ENCODE measurements at regions not wholly inside any gene's neighbourhood (a gene's known extent, or its start where the extent isn't known, plus 50 kb on each side); places are given as distances from the start of the nearest gene placed in this dataset.

GRCh38 chr13:40259899-40260298, 406.5 kb downstream of the FOXO1 start:
- Histone ChIP-seq H3K4me3 (ENCODE audit: insufficient read depth, low read depth, low read length) (no peak overlapping the region), H3K36me3 (replicated peaks; ENCODE audit: control insufficient read depth, insufficient read depth, low read length) (no peaks in the 10 kb centered on the region), H3K27me3 (ENCODE audit: control insufficient read depth, insufficient read depth, low read length) (no peaks in the 10 kb centered on the region)
- DNase-seq, result no peak

DNA sequence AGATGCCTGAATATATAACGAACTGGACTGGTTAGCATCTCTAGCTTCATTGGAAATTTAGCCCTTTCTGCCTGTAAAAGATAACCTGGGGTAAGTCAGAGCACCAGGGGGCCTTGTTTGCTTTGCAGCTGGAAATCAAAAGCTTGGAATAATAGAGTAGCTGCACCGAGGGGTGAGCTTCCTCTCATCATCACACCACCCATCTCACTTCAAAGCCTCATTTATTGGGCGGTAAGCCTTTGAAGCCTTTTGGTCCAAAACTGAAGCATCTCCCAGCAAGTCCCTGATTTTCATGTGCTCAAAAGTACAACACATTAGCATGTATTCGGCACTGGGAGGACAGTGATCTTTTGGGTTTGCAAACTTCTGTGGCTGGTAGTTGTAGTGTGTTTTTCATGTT, 405.1 kb downstream of the FOXO1 start:
- Histone ChIP-seq H3K36me3 (replicated peaks; ENCODE audit: control insufficient read depth, insufficient read depth, low read length) (no peaks in the 10 kb centered on the region), H3K27me3 (ENCODE audit: control insufficient read depth, insufficient read depth, low read length) (no peaks in the 10 kb centered on the region), H3K4me3 (ENCODE audit: insufficient read depth, low read depth, low read length) (no peak overlapping the region)
- no peak for DNase-seq

DNA sequence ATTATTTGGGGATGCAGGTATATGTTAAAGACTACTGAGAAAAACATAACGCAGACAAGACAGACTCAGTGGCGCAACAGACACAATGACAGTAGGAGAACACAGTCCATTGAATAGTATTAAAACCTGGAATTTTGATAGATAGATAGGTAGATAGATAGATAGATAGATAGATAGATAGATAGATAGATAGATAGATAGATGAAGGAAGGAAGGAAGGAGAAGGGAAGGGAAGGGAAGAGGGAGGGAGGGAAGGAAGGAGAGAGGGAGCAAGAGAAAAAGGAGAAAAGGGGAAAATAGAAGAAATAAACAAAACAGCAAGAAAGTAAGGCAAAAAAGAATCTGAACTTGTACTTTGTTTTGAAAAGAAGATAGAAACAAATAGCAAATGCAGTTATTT, 404.5 kb downstream of the FOXO1 start:
- H3K4me3 ChIP-seq (ENCODE audit: insufficient read depth, low read depth, low read length), result no peak overlapping the region
- no peaks in the 10 kb centered on the region for H3K36me3 ChIP-seq (replicated peaks; ENCODE audit: control insufficient read depth, insufficient read depth, low read length)
- no peaks in the 10 kb centered on the region for H3K27me3 ChIP-seq (ENCODE audit: control insufficient read depth, insufficient read depth, low read length)
- DNase-seq, result no peak

- no peak overlapping the region for H3K4me3 ChIP-seq (ENCODE audit: insufficient read depth, low read depth, low read length)
- no peaks in the 10 kb centered on the region for H3K36me3 ChIP-seq (replicated peaks; ENCODE audit: control insufficient read depth, insufficient read depth, low read length)
- H3K27me3 ChIP-seq (ENCODE audit: control insufficient read depth, insufficient read depth, low read length), result no peaks in the 10 kb centered on the region
- no peak for DNase-seq
These were observed 397.4 kb downstream of the FOXO1 start for GRCh38 chr13:40269086-40269485.

GRCh38 chr13:40270726-40271125, 395.7 kb downstream of the FOXO1 start:
- DNase-seq, result no peak
- no peaks in the 10 kb centered on the region for H3K36me3 ChIP-seq (replicated peaks; ENCODE audit: control insufficient read depth, insufficient read depth, low read length)
- H3K4me3 ChIP-seq (ENCODE audit: insufficient read depth, low read depth, low read length), result no peak overlapping the region
- no peaks in the 10 kb centered on the region for H3K27me3 ChIP-seq (ENCODE audit: control insufficient read depth, insufficient read depth, low read length)

DNA sequence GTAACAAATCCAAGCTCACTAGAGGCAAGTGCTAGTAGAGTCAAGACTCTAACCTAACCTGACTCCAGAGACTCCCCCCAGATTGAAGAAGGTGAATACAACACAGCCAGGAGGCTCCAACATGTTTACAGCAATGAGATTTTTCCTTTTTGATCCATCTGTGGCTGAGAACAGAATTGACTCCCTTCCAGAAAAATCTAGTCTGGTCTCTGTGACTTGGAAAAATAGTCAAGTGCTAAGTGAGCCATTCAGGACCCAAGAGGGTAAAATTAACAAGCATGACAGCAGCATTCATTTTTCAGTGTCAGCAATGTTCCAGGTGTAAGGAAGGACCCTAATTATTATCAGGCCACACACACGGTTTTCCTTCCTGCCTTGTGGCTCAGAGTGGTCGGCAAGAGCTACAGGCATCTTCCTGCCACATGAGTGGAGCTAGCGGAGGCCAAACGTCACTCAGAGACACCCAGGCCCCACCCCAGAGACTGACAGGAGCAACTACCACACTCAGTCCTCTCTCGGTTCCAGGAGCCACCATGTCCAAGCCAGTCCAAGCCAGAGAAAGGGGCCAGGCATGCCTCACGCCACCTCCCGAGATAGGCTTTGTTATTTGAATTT, 395.1 kb downstream of the FOXO1 start:
- no peak for DNase-seq
- no peaks in the 10 kb centered on the region for H3K27me3 ChIP-seq (ENCODE audit: control insufficient read depth, insufficient read depth, low read length)
- H3K36me3 ChIP-seq (replicated peaks; ENCODE audit: control insufficient read depth, insufficient read depth, low read length), result no peaks in the 10 kb centered on the region
- no peak overlapping the region for H3K4me3 ChIP-seq (ENCODE audit: insufficient read depth, low read depth, low read length)

GRCh38 chr13:40271931-40272775, 394.3 kb downstream of the FOXO1 start:
- Histone ChIP-seq H3K27me3 (ENCODE audit: control insufficient read depth, insufficient read depth, low read length) (no peaks in the 10 kb centered on the region), H3K4me3 (ENCODE audit: insufficient read depth, low read depth, low read length) (no peak overlapping the region), H3K36me3 (replicated peaks; ENCODE audit: control insufficient read depth, insufficient read depth, low read length) (no peaks in the 10 kb centered on the region)
- DNase-seq, result no peak

GRCh38 chr13:40272776-40273139, 393.7 kb downstream of the FOXO1 start:
- no peaks in the 10 kb centered on the region for H3K36me3 ChIP-seq (replicated peaks; ENCODE audit: control insufficient read depth, insufficient read depth, low read length)
- H3K27me3 ChIP-seq (ENCODE audit: control insufficient read depth, insufficient read depth, low read length), result no peaks in the 10 kb centered on the region
- H3K4me3 ChIP-seq (ENCODE audit: insufficient read depth, low read depth, low read length), result no peak overlapping the region
- DNase-seq, result no peak

DNA sequence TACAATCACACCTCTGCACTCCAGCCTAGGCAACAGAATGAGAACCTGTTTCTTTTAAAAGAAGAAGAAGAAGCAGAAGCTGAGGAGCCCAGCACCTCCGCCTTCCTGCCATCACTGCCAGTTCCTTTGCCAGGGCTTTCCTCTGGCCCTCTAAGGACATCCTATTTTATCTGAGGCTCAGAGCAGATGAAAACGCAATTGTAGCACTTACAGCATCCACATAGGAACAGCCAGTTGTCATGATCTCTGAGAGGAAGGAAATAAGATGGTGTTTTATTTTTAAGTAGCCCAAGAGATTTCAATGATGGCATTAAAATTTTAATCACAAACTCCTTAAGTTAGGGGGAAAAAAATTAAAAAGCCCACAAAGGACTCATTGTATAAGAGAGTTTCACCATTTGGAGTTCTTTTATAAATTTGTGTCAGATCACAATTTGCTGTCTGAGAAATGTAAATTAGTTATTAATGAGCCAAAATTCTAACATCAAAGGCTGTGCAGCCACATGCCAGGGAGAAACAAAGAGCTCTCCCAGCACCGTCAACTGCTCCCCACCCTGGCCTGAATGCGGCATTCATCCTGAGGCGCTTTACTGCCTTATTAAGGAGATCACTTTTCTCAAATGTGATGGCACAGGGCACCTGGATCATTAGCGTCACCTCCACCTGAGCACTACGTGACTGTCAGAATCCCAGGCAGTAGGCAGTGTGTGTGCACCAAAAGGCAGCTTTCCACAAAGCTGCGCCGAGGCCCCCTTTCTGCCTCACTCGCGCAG, 393.0 kb downstream of the FOXO1 start:
- H3K27me3 ChIP-seq (ENCODE audit: control insufficient read depth, insufficient read depth, low read length), result no peaks in the 10 kb centered on the region
- H3K36me3 ChIP-seq (replicated peaks; ENCODE audit: control insufficient read depth, insufficient read depth, low read length), result no peaks in the 10 kb centered on the region
- DNase-seq, result no peak
- no peak overlapping the region for H3K4me3 ChIP-seq (ENCODE audit: insufficient read depth, low read depth, low read length)

DNA sequence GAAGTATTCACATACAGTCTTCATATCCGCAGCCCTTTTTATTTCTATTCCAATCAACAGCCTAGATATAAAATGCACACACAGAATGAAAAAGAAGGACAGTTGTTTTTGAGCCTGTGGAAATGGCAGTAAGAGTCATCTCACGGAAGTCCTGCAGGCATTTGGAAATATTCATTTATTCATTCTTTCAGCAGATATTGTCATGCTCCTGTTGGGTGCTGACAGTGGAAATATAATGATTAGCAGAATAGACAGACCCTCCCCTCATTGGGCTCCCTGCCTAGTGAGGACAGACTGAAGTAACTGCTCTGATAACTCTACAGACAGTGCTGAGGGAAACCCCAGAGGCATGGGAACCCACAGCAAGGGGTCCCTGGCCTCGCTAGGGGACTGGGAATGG, 392.3 kb downstream of the FOXO1 start:
- Histone ChIP-seq H3K36me3 (replicated peaks; ENCODE audit: control insufficient read depth, insufficient read depth, low read length) (no peaks in the 10 kb centered on the region), H3K4me3 (ENCODE audit: insufficient read depth, low read depth, low read length) (no peak overlapping the region), H3K27me3 (ENCODE audit: control insufficient read depth, insufficient read depth, low read length) (no peaks in the 10 kb centered on the region)
- no peak for DNase-seq

- H3K27me3 ChIP-seq (ENCODE audit: control insufficient read depth, insufficient read depth, low read length), result no peaks in the 10 kb centered on the region
- DNase-seq, result no peak
These were observed 391.3 kb downstream of the FOXO1 start for GRCh38 chr13:40275155-40275554.

DNA sequence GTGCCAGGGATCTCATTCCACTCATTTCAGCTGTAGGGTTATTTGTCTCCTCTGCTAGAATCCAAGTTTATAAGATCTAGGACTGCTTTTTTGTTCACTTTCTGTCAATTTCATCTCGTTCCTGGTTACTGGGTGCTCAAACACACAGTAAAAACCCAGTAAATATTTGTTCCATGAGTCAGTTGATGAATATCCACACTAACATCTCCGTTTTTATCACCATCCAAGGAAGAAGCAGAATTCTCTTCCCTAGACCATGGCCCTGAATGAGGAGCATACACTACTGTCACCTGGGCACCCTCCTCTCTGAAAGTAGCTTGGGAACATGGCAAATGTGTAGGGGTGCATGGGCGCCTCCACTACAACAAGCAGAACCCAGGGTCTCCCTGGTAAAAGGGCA, 390.8 kb downstream of the FOXO1 start:
- Histone ChIP-seq H3K36me3 (replicated peaks; ENCODE audit: control insufficient read depth, insufficient read depth, low read length) (no peaks in the 10 kb centered on the region), H3K27me3 (ENCODE audit: control insufficient read depth, insufficient read depth, low read length) (no peaks in the 10 kb centered on the region), H3K4me3 (ENCODE audit: insufficient read depth, low read depth, low read length) (no peak overlapping the region)
- no peak for DNase-seq

More at GRCh38 chr13:40275155-40275554, 391.3 kb downstream of the FOXO1 start:
- Histone ChIP-seq H3K4me3 (ENCODE audit: insufficient read depth, low read depth, low read length) (no peak overlapping the region), H3K36me3 (replicated peaks; ENCODE audit: control insufficient read depth, insufficient read depth, low read length) (no peaks in the 10 kb centered on the region)

- Histone ChIP-seq H3K4me3 (ENCODE audit: insufficient read depth, low read depth, low read length) (no peak overlapping the region), H3K36me3 (replicated peaks; ENCODE audit: control insufficient read depth, insufficient read depth, low read length) (no peaks in the 10 kb centered on the region), H3K27me3 (ENCODE audit: control insufficient read depth, insufficient read depth, low read length) (no peaks in the 10 kb centered on the region)
- DNase-seq, result no peak
These were observed 382.8 kb downstream of the FOXO1 start for GRCh38 chr13:40283666-40284065.

DNA sequence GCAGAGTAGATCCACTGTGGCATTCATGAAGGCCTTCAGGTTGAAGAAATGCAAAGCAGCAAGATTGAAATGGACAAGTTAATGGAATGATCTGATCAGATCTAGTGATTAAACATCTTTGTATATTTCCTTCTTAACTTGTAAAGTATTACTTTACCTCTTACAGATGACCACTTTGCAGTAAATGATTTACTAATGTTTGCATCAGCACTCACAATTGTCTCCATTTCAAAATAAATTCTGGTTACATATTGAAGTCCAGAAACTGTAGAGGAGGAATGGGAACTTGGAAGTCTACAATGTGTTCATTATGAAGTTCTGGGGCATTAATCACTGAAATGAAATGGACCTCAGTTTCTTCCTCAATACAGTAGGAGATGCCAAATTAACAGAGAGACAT, 380.8 kb downstream of the FOXO1 start:
- DNase-seq, result no peak
- no peaks in the 10 kb centered on the region for H3K36me3 ChIP-seq (replicated peaks; ENCODE audit: control insufficient read depth, insufficient read depth, low read length)

GRCh38 chr13:40287428-40287827, 379.0 kb downstream of the FOXO1 start:
- Histone ChIP-seq H3K36me3 (replicated peaks; ENCODE audit: control insufficient read depth, insufficient read depth, low read length) (no peaks in the 10 kb centered on the region), H3K4me3 (ENCODE audit: insufficient read depth, low read depth, low read length) (no peak overlapping the region), H3K27me3 (ENCODE audit: control insufficient read depth, insufficient read depth, low read length) (no peaks in the 10 kb centered on the region)
- no peak for DNase-seq

More for the DNA sequence above, 380.8 kb downstream of the FOXO1 start:
- Histone ChIP-seq H3K4me3 (ENCODE audit: insufficient read depth, low read depth, low read length) (no peak overlapping the region), H3K27me3 (ENCODE audit: control insufficient read depth, insufficient read depth, low read length) (no peaks in the 10 kb centered on the region)
